SK-N-SH (cell line): ENCODE measurements at regions not wholly inside any gene's neighbourhood (a gene's known extent, or its start where the extent isn't known, plus 50 kb on each side); places are given as distances from the start of the nearest gene placed in this dataset.

Source experiments
- CHD2 ChIP-seq: fragments of 150-350 bp; IDR thresholded peaks from 2 replicates; pipeline ENCODE4 v1.6.1; 2018; ENCODE audit warnings: low read length; ENCODE audit not compliant: partially characterized antibody
- EP300 ChIP-seq, 2 experiments: IDR thresholded peaks; 2 replicates each; pipeline versions ENCODE4 v1.4.0 to v1.6.1; 2012; ENCODE audit warnings: borderline replicate concordance in 1 of 2, low read depth in 1 of 2, low read length in 1 of 2
- FOXJ3 ChIP-seq: sonication (generic); formaldehyde crosslinking; IDR thresholded peaks from 2 replicates; pipeline ENCODE4 v1.5.1; 2020; ENCODE audit warnings: mild to moderate bottlenecking, missing genetic modification reagents
- MXI1 ChIP-seq: IDR thresholded peaks from 2 replicates; pipeline ENCODE4 v1.6.1; 2012; ENCODE audit warnings: mild to moderate bottlenecking, low read depth, low read length, improper control_type of control experiment
- POLR2AphosphoS5 ChIP-seq: IDR thresholded peaks from 2 replicates; pipeline ENCODE4 v1.6.1; 2012; ENCODE audit warnings: low read depth, low read length
- RFX5 ChIP-seq: IDR thresholded peaks from 2 replicates; pipeline ENCODE4 v1.6.1; 2012; ENCODE audit warnings: mild to moderate bottlenecking, improper control_type of control experiment, low read length
- SIN3A ChIP-seq: IDR thresholded peaks from 2 replicates; pipeline ENCODE4 v1.6.1; 2012; ENCODE audit warnings: low read depth, mild to moderate bottlenecking, low read length, moderate library complexity, borderline replicate concordance
- SMC3 ChIP-seq: IDR thresholded peaks from 2 replicates; pipeline ENCODE4 v1.6.1; 2012; ENCODE audit warnings: low read depth, low read length, improper control_type of control experiment
- TAF1 ChIP-seq: IDR thresholded peaks from 2 replicates; pipeline ENCODE4 v1.6.1; 2012; ENCODE audit warnings: low read depth, mild to moderate bottlenecking, low read length, moderate library complexity, borderline replicate concordance
- TF ChIP-seq, protein P1 (sequence below): fragments of 200-600 bp; sonication (generic); IDR thresholded peaks from 2 replicates; pipeline ENCODE4 v1.6.1; 2017; ENCODE audit warnings: antibody characterized with exemption, mild to moderate bottlenecking, moderate library complexity

DNA sequence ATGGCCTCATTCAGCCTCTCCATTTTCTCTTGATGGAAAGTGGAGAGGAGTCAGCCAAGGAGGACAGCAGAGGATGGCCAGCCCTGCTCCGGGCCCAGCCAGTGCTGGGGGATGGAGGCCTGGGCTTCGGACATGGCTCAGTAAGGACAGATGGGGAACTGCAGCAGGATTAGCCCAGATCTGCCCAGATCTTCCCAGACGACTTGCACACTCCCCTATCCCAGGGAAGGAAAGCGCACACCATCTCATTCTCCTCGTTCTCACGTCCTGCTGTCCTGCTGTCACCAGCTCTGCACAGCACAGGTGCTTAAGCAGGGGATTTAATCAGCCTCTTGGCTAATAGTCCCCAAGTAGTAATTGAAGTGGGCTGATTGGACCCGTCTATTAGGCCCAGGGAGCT lies 100.2 kb upstream of the SDK2 start:
- TF ChIP-seq EP300 (IDR thresholded peaks at IDR 0.05; ENCODE audit: borderline replicate concordance in 1 of 2, low read depth in 1 of 2, low read length in 1 of 2) (no peak), CHD2 (no peak), MXI1 (no peak), SMC3 (no peak), RFX5 (no peak), FOXJ3 (CRISPR knock-in tag) (no peak), POLR2AphosphoS5 (no peak), SIN3A (no peak), TAF1 (no peak)
- TF ChIP-seq, protein P1, sequence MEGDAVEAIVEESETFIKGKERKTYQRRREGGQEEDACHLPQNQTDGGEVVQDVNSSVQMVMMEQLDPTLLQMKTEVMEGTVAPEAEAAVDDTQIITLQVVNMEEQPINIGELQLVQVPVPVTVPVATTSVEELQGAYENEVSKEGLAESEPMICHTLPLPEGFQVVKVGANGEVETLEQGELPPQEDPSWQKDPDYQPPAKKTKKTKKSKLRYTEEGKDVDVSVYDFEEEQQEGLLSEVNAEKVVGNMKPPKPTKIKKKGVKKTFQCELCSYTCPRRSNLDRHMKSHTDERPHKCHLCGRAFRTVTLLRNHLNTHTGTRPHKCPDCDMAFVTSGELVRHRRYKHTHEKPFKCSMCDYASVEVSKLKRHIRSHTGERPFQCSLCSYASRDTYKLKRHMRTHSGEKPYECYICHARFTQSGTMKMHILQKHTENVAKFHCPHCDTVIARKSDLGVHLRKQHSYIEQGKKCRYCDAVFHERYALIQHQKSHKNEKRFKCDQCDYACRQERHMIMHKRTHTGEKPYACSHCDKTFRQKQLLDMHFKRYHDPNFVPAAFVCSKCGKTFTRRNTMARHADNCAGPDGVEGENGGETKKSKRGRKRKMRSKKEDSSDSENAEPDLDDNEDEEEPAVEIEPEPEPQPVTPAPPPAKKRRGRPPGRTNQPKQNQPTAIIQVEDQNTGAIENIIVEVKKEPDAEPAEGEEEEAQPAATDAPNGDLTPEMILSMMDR, result no peak
